Omental fat pad (tissue), 3 donors: ENCODE measurements at regions not wholly inside any gene's neighbourhood (a gene's known extent, or its start where the extent isn't known, plus 50 kb on each side); places are given as distances from the start of the nearest gene placed in this dataset.

Experiments used
- ATAC-seq: fragments of 150-250 bp; one replicate; pipeline ENCODE4 v1.9.1; 2016; ENCODE audit warnings: mild to moderate bottlenecking, moderate library complexity; ENCODE audit not compliant: low FRiP score
- DNase-seq: peaks from one replicate; pipeline ENCODE4 v3.0.0-alpha.2; 2019; ENCODE audit warnings: low spot score
- TF ChIP-seq, protein P1 (sequence below), 3 donors: fragments of 450-650 bp; IDR thresholded peaks; one replicate each; pipeline ENCODE4 v1.5.1; 2016 to 2017; ENCODE audit warnings: antibody characterized with exemption in 3 of 3, mild to moderate bottlenecking in 3 of 3, moderate library complexity in 2 of 3

DNA sequence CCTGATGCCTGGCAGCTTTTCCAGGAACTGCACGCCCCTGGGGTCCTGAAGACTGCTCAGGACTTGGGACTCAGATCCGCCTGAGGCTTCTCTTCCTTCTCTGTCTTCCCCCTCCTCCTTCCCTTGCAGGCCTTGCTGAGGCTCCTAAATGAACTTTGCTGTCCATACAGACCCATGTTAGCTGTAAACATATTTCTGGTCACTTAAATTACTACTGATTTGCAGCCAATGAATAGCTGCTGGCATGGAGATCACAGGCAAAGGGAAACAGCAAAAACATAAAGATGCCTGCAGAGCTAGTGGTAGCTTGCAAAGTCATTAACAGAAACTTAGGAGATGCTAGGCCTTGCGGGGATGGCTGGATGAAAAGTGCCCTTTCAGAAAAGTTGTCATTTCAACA lies 261.9 kb downstream of the GADD45G start:
- ATAC-seq: no peak
- TF ChIP-seq, protein P1, sequence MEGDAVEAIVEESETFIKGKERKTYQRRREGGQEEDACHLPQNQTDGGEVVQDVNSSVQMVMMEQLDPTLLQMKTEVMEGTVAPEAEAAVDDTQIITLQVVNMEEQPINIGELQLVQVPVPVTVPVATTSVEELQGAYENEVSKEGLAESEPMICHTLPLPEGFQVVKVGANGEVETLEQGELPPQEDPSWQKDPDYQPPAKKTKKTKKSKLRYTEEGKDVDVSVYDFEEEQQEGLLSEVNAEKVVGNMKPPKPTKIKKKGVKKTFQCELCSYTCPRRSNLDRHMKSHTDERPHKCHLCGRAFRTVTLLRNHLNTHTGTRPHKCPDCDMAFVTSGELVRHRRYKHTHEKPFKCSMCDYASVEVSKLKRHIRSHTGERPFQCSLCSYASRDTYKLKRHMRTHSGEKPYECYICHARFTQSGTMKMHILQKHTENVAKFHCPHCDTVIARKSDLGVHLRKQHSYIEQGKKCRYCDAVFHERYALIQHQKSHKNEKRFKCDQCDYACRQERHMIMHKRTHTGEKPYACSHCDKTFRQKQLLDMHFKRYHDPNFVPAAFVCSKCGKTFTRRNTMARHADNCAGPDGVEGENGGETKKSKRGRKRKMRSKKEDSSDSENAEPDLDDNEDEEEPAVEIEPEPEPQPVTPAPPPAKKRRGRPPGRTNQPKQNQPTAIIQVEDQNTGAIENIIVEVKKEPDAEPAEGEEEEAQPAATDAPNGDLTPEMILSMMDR (IDR thresholded peaks at IDR 0.05): no peak
- DNase-seq: no peak

DNA sequence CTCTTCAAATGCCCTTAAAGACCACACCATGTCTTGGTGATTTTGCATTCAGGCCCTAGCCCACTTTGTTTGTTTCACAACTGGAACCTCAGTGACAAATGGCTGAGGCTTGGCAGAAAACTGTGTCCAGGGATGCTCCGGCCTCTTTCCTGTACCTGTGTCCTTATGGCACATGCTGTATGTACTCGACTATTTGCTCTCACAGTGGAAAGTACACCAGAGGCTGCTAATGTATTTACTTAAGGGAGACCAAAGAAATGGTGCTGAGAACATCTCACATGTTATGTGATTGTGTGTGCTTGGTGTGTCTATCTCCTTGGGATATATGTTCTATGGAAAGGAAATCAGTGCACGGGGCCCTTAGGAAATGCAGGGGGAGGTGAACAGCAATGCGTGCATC lies 263.3 kb downstream of the GADD45G start:
- TF ChIP-seq, protein P1 (IDR thresholded peaks at IDR 0.05): no peak
- ATAC-seq (no peak), DNase-seq (no peak)

DNA sequence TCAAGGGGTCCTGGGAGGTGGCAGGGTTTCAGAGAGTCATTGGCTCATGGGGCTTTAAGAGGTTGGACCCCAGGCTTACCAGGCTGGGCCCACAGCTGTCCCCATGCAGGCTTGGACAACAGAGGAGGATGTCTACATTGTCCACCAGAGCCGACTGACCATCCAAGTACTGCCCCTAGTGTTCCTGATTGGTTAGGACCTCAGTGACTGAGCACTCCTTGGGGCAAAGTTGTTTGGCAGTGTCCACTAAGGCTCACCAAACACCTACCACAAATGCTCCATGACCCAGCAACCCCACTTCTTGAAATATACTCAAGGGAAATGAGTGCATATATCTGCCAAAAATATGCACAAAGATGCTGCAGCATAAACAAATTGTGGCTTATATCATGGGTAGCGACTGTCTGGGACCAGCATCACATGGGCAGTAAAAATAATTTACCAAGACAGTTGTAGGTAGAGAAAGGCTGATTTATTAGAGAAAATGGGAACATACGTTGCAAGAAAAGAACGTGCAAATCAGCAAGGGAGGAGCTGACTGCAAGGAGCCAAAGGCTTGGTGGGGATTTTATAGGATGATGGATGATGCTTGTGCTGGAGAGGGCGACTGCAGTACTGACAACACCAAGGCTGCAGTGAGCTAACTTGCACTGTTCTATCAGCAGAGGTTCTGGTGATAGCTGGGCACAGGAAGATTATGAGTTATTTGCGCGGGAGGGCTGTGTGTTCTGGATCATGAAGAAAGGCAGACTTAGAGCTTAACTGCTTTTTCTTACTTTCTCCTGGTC lies 265.2 kb downstream of the GADD45G start:
- no peak for ATAC-seq
- TF ChIP-seq, protein P1 (IDR thresholded peaks at IDR 0.05): no peak
- DNase-seq: no peak

DNA sequence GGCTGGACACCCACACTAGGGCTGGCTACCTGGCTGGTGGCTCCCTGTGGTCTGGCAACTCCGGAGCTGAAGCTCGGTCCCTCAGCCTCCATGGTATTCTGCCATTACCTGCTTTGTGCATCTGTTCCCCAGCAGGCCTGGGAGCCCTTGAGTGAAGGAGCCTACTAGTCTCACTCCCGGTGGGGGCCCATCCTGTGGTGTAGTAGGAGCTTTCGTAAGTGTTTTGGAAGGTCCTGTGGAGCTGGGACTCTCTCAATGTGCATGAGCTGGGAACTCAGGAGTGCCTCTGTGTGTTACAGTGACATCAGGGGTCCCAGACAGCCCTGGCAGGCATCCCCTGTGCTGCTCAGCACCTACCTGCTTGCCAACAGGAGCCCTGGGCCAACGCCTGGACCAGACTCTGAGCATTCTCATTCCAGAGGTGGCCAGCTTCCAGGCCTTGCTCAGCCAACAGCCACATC lies 267.1 kb downstream of the GADD45G start:
- DNase-seq (no peak), ATAC-seq (peak; percentile 24)
- TF ChIP-seq, protein P1 (IDR thresholded peaks at IDR 0.05): no peak

DNA sequence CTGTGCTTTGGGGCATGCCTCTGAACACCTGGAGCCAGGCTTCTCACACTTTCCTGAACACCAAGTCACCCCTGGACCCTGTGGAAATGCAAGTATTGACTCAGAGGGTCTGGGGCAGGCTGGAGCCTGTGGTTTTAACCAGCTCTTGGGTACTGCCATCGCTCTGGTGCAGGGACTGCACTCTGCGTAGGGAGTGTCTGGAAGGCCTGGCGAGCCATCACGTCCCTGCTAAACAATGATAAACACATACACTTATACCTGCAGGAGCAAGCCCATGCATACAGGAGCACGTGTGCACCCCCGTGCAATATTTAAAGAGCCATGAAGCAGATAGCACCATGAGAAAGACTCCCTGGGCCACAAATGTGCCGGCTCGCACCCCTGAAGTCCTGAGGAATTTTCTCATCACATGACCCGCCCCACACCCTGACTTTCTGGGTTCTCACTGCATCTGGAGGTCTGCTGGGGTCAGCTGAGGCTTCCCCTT lies 267.7 kb downstream of the GADD45G start:
- DNase-seq: peak; percentile 4
- no peak for ATAC-seq
- TF ChIP-seq, protein P1 (IDR thresholded peaks at IDR 0.05): no peak

DNA sequence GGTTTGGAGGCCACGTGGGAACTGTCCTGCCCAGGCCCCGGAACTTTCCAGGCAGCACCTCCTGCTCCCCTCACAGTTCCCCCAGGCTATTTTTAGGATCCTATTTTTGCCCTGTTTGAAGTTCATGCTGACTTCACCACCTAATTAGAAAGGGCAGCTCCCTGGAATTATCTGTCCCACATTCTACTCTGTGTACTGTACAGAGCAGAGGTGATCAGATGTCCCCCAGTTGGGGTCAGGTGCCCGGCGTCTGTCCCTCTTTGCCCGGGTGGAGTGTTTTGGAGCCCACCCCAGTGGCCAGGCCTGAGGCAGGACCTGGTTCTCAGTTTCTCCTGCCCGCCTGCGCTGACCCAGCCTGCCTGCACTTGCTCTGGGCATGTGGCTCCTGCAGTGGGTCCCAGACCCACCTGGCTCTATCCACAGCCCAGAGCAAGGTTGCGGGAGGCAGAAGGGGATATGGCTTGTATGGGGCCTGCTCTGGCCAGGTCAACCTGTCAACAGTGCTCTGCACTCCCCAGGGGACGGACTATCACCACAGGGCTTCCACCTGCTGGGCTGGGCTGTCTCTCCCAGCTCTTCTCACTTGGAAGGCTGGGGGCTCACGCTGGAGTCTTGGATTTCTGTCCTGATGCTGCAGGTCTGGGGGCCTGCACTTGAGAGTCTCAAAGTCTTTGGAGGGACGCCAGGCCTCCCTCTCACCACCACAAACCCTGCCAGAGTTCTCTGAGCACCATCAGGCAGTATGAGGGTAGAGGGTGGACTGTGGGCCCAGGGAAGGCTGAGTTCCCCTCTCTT lies 268.3 kb downstream of the GADD45G start:
- TF ChIP-seq, protein P1 (IDR thresholded peaks at IDR 0.05): no peak
- peak; percentile 12 for DNase-seq
- ATAC-seq: no peak
